ENCODE measurements at regions not wholly inside any gene's neighbourhood (a gene's known extent, or its start where the extent isn't known, plus 50 kb on each side); places are given as distances from the start of the nearest gene placed in this dataset.

GRCh38 chr22:22092101-22092500 lies 109.5 kb upstream of the TOP3B start:
- no peak for DNase-seq

GRCh38 chr22:22091400-22091878 lies 108.9 kb upstream of the TOP3B start:
- no peak for DNase-seq

- DNase-seq: no peak
Measured at GRCh38 chr22:22090650-22091399, 108.2 kb upstream of the TOP3B start.

DNA sequence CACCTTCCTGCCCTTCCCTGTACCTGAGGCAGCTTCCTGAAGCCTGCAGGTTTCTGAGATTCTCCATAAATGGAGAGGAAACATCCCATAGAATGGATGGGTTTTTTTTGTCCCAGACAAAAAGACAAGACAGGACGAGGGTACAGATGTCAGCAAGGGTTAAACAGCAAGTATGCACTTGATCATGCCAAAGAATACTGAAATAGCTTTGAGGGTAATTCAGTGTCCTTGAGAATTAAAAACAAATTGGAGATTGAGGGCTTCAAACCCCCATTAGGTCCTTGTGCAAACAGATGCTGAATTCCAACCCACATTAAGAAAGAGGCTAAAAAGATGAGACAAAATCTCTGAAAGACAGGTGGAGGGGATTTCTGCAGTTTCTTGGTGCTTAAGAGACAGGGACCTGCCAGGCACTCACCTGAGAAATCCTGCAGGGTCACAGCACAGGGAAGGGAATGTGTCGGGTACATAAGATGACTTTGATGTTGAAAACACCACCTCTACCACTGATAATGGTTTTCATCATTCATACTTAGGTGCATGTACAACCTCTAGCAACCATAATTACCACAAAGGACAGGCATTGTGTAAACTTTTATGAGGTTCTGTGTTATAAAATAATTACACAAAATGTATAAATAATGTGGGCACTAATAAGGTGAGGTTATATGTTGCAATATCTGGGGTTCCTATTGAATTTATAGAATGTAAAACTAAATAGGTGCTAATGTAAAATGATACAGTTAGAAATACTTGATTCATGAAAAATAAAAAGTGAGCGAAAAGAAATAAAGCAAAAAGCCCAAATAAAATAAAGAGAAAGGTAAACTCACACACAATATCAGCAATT lies 107.1 kb upstream of the TOP3B start:
- DNase-seq: no peak

- no peak for DNase-seq
Measured at GRCh38 chr22:22088658-22089458, 106.3 kb upstream of the TOP3B start.

GRCh38 chr22:22087854-22088657 lies 105.5 kb upstream of the TOP3B start:
- DNase-seq: no peak

GRCh38 chr22:22086501-22087158 lies 104.0 kb upstream of the TOP3B start:
- no peak for DNase-seq

DNA sequence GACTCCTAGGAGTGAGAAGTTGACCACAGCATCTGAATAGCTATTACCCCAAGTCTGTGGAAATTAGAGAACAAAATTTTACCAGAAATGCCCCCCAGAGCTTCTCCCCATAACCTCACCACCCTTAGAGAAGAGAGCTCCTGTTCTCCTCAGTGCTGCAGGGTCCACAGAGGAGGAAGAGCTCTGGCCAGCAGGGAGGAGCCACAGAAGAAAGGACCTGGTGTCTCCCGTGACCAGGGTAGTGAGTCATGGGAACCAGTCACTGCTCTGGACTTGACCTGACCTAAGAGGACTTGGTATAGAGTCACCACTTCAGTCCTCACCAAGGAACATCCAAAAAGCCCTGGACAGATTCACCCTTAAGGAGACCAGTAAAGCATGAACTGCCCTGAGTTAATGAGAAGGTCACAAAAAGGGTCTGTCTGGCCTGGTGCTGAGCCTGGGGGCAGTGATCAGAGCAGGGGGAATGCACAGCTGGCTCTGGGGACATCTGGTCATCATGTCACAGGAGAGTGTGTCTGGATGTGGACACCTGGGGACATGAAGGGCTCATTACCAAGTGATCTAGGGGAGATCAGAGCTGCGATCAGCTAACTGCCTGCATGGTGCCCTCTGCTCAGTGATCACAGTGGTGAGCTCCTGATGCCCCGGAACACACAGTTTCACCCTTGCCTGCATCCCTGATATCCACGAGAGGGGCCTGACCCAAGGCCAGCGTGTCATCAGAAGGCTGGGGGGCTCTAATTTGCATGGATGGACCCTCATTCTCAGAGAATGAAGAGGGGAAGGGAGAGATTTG lies 103.3 kb upstream of the TOP3B start:
- no peak for DNase-seq

DNA sequence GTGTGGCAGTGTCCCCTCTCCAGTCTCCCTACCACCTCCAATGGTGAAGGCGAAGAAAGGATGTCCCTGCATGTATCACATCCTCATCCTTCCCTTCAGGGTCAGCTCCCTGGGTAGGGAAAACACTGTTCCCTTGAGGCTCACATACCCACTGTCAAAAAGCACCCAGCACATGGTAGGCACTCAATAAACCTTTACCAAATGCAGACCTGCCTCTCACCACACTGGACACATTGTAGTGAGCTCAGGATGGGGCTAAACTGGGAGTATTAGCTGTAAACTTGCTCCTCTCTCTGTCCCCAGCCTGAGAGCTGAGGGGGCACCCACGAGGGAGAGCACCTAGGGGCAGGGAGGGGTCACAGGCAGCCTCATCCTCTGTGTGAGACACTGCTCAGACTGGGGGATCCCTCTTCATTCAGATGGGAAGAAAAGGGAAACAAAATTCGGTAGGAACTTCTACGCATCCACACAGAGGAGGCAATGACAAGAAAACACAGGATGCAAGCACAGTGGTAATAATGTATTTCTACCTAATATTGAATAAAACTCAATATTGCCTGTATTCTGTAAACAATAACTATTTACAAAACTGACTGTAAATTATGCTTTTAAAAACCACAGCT lies 101.6 kb upstream of the TOP3B start:
- DNase-seq: no peak

DNA sequence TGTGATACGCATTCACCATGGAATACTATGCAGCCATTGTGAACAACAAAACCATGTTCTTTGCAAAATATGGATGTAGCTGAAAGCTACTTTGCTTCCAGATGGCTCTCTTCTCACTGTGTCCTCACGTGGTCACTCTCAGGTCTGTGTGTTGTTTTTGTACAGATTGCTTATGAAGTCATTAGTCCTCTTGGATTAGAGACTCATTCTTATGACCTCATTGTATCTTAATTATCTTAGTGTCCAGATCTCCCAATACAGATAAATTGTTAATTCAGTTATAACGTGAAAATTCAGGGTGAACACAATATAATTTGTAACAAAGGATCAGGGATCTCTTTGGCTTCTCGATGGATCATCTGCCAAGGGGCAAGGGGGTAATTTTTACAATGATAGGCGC lies 100.4 kb upstream of the TOP3B start:
- DNase-seq: no peak

- DNase-seq: no peak
Measured at GRCh38 chr22:22082229-22082835, 99.7 kb upstream of the TOP3B start.

- DNase-seq: no peak
Measured at GRCh38 chr22:22080270-22080669, 97.7 kb upstream of the TOP3B start.

DNA sequence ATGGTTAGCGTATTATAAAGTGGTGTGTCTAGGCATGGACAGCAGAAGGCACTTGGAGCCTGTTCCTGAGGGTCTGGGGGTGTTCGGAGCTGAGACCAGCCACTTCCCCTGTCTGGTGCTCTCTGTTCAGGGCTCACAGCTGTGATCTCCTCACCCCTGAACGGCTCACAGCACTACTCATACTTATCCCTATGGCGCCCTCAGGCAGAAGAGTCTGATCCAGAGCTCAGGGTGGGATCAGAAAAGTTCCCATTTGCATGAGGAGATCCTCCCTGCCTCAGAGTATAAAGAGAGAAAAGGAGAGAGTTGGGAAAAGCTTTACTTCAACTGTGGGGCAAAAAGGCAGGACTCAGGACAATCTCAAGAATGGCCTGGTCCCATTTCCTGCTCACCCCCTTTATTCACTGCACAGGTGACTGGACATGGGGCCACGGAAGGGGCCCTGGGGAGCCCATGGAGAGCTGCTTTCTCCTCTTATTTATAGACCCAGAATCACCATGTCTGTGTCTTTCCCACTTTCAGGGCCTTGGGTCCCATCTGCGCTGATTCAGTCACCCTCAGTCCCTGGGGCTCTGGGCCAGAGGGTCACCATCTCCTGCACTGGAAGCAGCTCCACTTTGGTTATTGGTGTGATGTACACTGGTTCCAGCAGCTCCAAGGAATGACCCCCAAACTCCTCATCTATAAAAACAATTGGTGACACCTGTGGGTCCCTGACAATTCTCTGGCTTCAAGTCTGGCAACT lies 97.0 kb upstream of the TOP3B start:
- no peak for DNase-seq

- DNase-seq: no peak
Measured at GRCh38 chr22:22078329-22078728, 95.7 kb upstream of the TOP3B start.

DNA sequence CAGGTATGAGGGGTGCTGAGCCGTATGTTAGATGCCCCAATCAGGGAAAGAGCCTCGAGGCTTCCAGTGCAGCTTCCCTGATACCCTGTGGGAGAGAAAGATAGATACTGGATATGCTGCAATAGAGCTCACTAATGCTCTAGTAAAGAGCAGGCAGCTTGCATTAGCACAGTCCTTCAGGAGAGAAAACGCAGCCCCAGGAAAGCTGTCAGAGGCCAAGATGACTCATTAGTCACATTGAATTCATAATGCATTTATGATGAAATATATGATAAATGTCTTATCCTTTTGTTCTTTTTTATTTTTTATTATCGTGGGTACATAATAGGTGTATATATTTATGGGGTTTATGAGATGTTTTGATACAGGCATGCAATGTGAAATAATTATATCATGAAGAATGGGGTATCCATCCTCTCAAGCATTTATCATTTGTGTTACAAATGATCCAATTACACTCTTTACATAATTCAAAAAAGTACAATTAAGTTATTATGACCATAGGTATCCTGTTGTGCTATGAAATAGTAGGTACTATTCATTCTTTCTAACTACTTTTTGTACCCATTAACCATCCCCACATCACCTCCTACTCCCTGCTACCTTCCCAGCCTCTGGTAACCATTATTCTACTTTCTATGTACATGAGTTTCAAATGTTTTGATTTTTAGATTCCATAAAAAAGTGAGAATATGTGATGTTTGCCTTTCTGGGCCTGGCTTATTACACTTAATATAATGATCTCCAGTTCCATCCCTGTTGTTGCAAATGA lies 94.5 kb upstream of the TOP3B start:
- DNase-seq: peak; percentile 15

- no peak for DNase-seq
Measured at GRCh38 chr22:22076361-22076760, 93.8 kb upstream of the TOP3B start.

DNA sequence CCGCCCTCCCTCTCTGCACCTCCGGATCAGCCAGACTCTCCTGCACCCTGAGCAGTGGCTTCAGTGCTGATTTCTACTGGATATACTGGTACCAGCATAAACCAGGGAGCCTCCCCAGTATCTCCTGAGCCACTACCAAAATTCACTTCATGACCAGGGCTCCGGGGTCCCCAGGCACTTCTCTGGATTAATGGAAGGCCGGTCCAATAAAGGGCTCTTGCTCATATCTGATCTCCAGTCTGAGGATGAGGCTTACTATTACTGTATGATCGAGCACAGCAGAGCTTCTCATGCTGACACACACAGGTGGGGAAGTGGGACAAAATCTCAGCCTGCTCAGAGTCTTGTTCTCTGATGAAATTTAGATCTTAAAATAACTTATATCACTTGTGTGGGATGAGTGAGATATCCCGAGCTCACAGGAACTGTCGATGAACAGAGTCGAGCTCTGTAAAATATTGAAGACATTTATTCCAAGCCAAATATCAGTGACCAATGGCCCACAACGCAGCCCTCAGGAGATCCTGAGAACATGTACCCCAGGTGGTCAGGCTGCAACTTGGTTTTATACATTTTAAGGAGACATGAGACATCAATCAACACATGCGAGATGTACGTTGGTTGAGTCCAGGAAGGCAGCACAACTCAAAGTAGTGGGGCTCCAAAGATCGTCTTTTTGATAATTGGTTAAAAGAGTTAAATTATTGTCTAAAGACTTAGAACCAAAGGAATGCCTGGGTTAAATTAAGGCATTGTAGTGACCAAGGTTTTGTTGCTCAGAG lies 93.0 kb upstream of the TOP3B start:
- DNase-seq: no peak

Measured in fibroblast of skin of right biceps (primary cell).